ENCODE measurements at regions not wholly inside any gene's neighbourhood (a gene's known extent, or its start where the extent isn't known, plus 50 kb on each side); places are given as distances from the start of the nearest gene placed in this dataset.
"Not testable (repeated sequence)": the region's sequence is repeated elsewhere in the genome, so short reads cannot be mapped to it uniquely, and the experiment has no call there.

- Mint-ChIP-seq H3K9me3 (ENCODE audit: low read depth) (no peaks in the 10 kb centered on the region), H3K4me1 (no peaks in the 10 kb centered on the region), H3K27ac (no peak overlapping the region), H3K27me3 (no peaks in the 10 kb centered on the region), H3K4me3 (no peak overlapping the region), H3K36me3 (no peaks in the 10 kb centered on the region)
- CTCF ChIA-PET, result no interaction called here
- ATAC-seq (no peak), DNase-seq (no peak)
Measured at GRCh38 chr6:112470376-112470775, 123.2 kb downstream of the RFPL4B start.

- ATAC-seq (no peak), DNase-seq (no peak)
- Mint-ChIP-seq H3K27me3 (no peaks in the 10 kb centered on the region), H3K27ac (no peak overlapping the region), H3K9me3 (ENCODE audit: low read depth) (no peaks in the 10 kb centered on the region), H3K4me3 (no peak overlapping the region), H3K4me1 (no peaks in the 10 kb centered on the region), H3K36me3 (no peaks in the 10 kb centered on the region)
- CTCF ChIA-PET, result no interaction called here
Measured at GRCh38 chr6:112470950-112471349, 123.8 kb downstream of the RFPL4B start.

- DNase-seq, result no peak
- Mint-ChIP-seq H3K4me3 (no peak overlapping the region), H3K4me1 (no peaks in the 10 kb centered on the region), H3K36me3 (no peaks in the 10 kb centered on the region), H3K9me3 (ENCODE audit: low read depth) (no peaks in the 10 kb centered on the region), H3K27ac (no peak overlapping the region), H3K27me3 (no peaks in the 10 kb centered on the region)
- no peak for ATAC-seq
- CTCF ChIA-PET, result no interaction called here
Measured at GRCh38 chr6:112475083-112475482, 128.0 kb downstream of the RFPL4B start.

- Mint-ChIP-seq H3K4me3 (no peak overlapping the region), H3K27me3 (no peaks in the 10 kb centered on the region), H3K9me3 (ENCODE audit: low read depth) (no peaks in the 10 kb centered on the region), H3K27ac (no peak overlapping the region), H3K36me3 (no peaks in the 10 kb centered on the region), H3K4me1 (no peaks in the 10 kb centered on the region)
- CTCF ChIA-PET, result no interaction called here
- ATAC-seq (no peak), DNase-seq (no peak)
Measured at GRCh38 chr6:112477125-112477524, 130.0 kb downstream of the RFPL4B start.

- no peak for DNase-seq
- H3K36me3 Mint-ChIP-seq, result no peaks in the 10 kb centered on the region
- no peaks in the 10 kb centered on the region for H3K9me3 Mint-ChIP-seq (ENCODE audit: low read depth)
Measured at GRCh38 chr6:112478036-112478435, 130.9 kb downstream of the RFPL4B start.

GRCh38 chr6:112479975-112480374 lies 132.8 kb downstream of the RFPL4B start:
- H3K4me1 Mint-ChIP-seq; H3K27ac Mint-ChIP-seq; H3K9me3 Mint-ChIP-seq (ENCODE audit: low read depth); ATAC-seq; CTCF ChIA-PET; H3K4me3 Mint-ChIP-seq; H3K27me3 Mint-ChIP-seq; H3K36me3 Mint-ChIP-seq; DNase-seq: not testable (repeated sequence)

More at GRCh38 chr6:112478036-112478435, 130.9 kb downstream of the RFPL4B start:
- Mint-ChIP-seq H3K27me3 (no peaks in the 10 kb centered on the region), H3K4me3 (no peak overlapping the region), H3K27ac (no peak overlapping the region), H3K4me1 (no peaks in the 10 kb centered on the region)
- CTCF ChIA-PET, result no interaction called here
- no peak for ATAC-seq

GRCh38 chr6:112480553-112480952 lies 133.4 kb downstream of the RFPL4B start:
- no peaks in the 10 kb centered on the region for H3K9me3 Mint-ChIP-seq (ENCODE audit: low read depth)
- H3K4me3 Mint-ChIP-seq, result no peak overlapping the region
- no peak overlapping the region for H3K27ac Mint-ChIP-seq
- CTCF ChIA-PET, result no interaction called here
- DNase-seq, result no peak
- no peak for ATAC-seq
- no peaks in the 10 kb centered on the region for H3K4me1 Mint-ChIP-seq
- no peaks in the 10 kb centered on the region for H3K27me3 Mint-ChIP-seq
- no peaks in the 10 kb centered on the region for H3K36me3 Mint-ChIP-seq

GRCh38 chr6:112481211-112481610 lies 134.1 kb downstream of the RFPL4B start:
- no peak overlapping the region for H3K4me3 Mint-ChIP-seq
- DNase-seq (no peak), ATAC-seq (no peak)
- H3K9me3 Mint-ChIP-seq (ENCODE audit: low read depth), result no peaks in the 10 kb centered on the region
- CTCF ChIA-PET, result no interaction called here
- peaks cover under 1% of the 10 kb centered on the region for H3K27me3 Mint-ChIP-seq
- no peaks in the 10 kb centered on the region for H3K36me3 Mint-ChIP-seq
- H3K27ac Mint-ChIP-seq, result no peak overlapping the region
- H3K4me1 Mint-ChIP-seq, result no peaks in the 10 kb centered on the region

- Mint-ChIP-seq H3K27me3 (peaks cover 3% of the 10 kb centered on the region), H3K27ac (no peak overlapping the region), H3K4me1 (no peaks in the 10 kb centered on the region), H3K36me3 (no peaks in the 10 kb centered on the region), H3K4me3 (no peak overlapping the region), H3K9me3 (ENCODE audit: low read depth) (no peaks in the 10 kb centered on the region)
- CTCF ChIA-PET, result no interaction called here
- no peak for DNase-seq
- ATAC-seq, result no peak
Measured at GRCh38 chr6:112482373-112482772, 135.2 kb downstream of the RFPL4B start.

- Mint-ChIP-seq H3K36me3 (no peaks in the 10 kb centered on the region), H3K27ac (no peak overlapping the region), H3K4me3 (no peak overlapping the region), H3K9me3 (ENCODE audit: low read depth) (no peaks in the 10 kb centered on the region), H3K27me3 (peaks cover 3% of the 10 kb centered on the region), H3K4me1 (no peaks in the 10 kb centered on the region)
- DNase-seq (no peak), ATAC-seq (no peak)
- CTCF ChIA-PET, result interaction anchor here (0.8 kb wide), 1 partner anchor 8 kb away, joined by 3 read pairs; no protein-coding TSS in a partner anchor
Measured at GRCh38 chr6:112485120-112485826, 138.1 kb downstream of the RFPL4B start.

GRCh38 chr6:112485827-112486212 lies 138.7 kb downstream of the RFPL4B start:
- Mint-ChIP-seq H3K36me3 (no peaks in the 10 kb centered on the region), H3K9me3 (ENCODE audit: low read depth) (no peaks in the 10 kb centered on the region), H3K4me3 (no peak overlapping the region), H3K4me1 (no peaks in the 10 kb centered on the region), H3K27ac (no peak overlapping the region), H3K27me3 (peaks cover 3% of the 10 kb centered on the region)
- CTCF ChIA-PET, result no interaction called here
- DNase-seq (no peak), ATAC-seq (no peak)

GRCh38 chr6:112486454-112486853 lies 139.3 kb downstream of the RFPL4B start:
- Mint-ChIP-seq H3K9me3 (ENCODE audit: low read depth) (no peaks in the 10 kb centered on the region), H3K4me1 (no peaks in the 10 kb centered on the region), H3K4me3 (no peak overlapping the region), H3K36me3 (no peaks in the 10 kb centered on the region), H3K27me3 (peaks cover 3% of the 10 kb centered on the region), H3K27ac (no peak overlapping the region)
- DNase-seq, result no peak
- ATAC-seq, result no peak
- CTCF ChIA-PET, result no interaction called here

- CTCF ChIA-PET, result no interaction called here
- Mint-ChIP-seq H3K4me3 (no peak overlapping the region), H3K36me3 (no peaks in the 10 kb centered on the region), H3K9me3 (ENCODE audit: low read depth) (no peaks in the 10 kb centered on the region), H3K27ac (no peak overlapping the region), H3K27me3 (peaks cover 3% of the 10 kb centered on the region), H3K4me1 (no peaks in the 10 kb centered on the region)
- DNase-seq (no peak), ATAC-seq (no peak)
Measured at GRCh38 chr6:112488238-112488637, 141.1 kb downstream of the RFPL4B start.

GRCh38 chr6:112501705-112502104 lies 154.6 kb downstream of the RFPL4B start:
- no peaks in the 10 kb centered on the region for H3K9me3 Mint-ChIP-seq (ENCODE audit: low read depth)
- no peaks in the 10 kb centered on the region for H3K27me3 Mint-ChIP-seq
- H3K4me3 Mint-ChIP-seq, result no peak overlapping the region
- H3K27ac Mint-ChIP-seq, result no peak overlapping the region
- H3K4me1 Mint-ChIP-seq, result no peaks in the 10 kb centered on the region
- CTCF ChIA-PET, result no interaction called here
- DNase-seq, result no peak
- ATAC-seq, result no peak
- no peaks in the 10 kb centered on the region for H3K36me3 Mint-ChIP-seq
